Thoracic aorta (tissue), 2 donors: ENCODE measurements at regions not wholly inside any gene's neighbourhood (a gene's known extent, or its start where the extent isn't known, plus 50 kb on each side); places are given as distances from the start of the nearest gene placed in this dataset.

Experiments used
- ATAC-seq: fragments of 150-250 bp; one replicate; pipeline ENCODE4 v1.8.0; 2017; ENCODE audit warnings: low read depth; ENCODE audit not compliant: insufficient number of reproducible peaks, low FRiP score
- DNase-seq: peaks from one replicate; pipeline ENCODE4 v3.0.0-alpha.2; 2020; ENCODE audit warnings: low spot score
- H3K27ac ChIP-seq, 2 donors: fragments of 200-600 bp; sonication (generic); 1 replicate in 1 of 2; 2 replicates in 1 of 2; pipeline ENCODE4 v1.5.1; 2016; ENCODE audit warnings: mild to moderate bottlenecking in 2 of 2, moderate library complexity in 2 of 2
- H3K27me3 ChIP-seq: fragments of 200-600 bp; sonication (generic); replicated peaks from 2 replicates; pipeline ENCODE4 v1.6.0; 2016; ENCODE audit warnings: mild to moderate bottlenecking; ENCODE audit not compliant: insufficient read depth
- H3K36me3 ChIP-seq: fragments of 200-600 bp; sonication (generic); one replicate; pipeline ENCODE4 v1.5.1; 2016
- H3K4me1 ChIP-seq, 2 donors: fragments of 200-600 bp; sonication (generic); 1 replicate in 1 of 2; 2 replicates in 1 of 2; pipeline versions ENCODE4 v1.5.1 to v1.6.0; 2016; ENCODE audit warnings: low read depth in 2 of 2, mild to moderate bottlenecking in 1 of 2; ENCODE audit not compliant: control insufficient read depth in 1 of 2
- H3K4me3 ChIP-seq: fragments of 200-600 bp; sonication (generic); 2 replicates; pipeline ENCODE4 v1.5.1; 2016; ENCODE audit warnings: mild to moderate bottlenecking
- H3K9me3 ChIP-seq: fragments of 200-600 bp; sonication (generic); 2 replicates; pipeline ENCODE4 v1.5.1; 2016
- CTCF ChIP-seq: fragments of 200-600 bp; sonication (generic); IDR thresholded peaks from one replicate; pipeline ENCODE4 v1.5.1; 2019; ENCODE audit warnings: antibody characterized with exemption

DNA sequence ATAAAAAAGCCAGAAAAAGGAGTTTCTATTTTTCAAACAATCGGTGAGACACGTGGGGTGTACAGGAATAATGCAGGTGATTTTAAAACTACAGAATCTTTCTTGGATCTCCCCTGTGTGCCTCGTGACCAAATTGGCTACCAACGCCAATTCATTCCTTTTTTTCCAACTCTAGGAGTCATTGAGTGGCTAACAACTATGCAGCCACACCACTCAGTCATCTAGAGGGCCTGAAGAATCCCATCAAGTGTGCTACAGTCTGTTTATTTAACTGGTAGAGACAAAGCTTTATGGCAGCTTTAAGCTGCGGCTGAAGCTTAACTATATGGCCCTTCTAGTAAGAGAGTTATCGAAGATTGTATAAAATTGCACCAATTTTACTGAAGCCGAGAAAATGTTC is 113.1 kb upstream of the NIPBL start:
- Histone ChIP-seq H3K36me3 (no peaks in the 10 kb centered on the region), H3K27me3 (no peaks in the 10 kb centered on the region), H3K9me3 (no peaks in the 10 kb centered on the region), H3K27ac (no peak overlapping the region), H3K4me1 (no peaks in the 10 kb centered on the region), H3K4me3 (no peak overlapping the region)
- ATAC-seq, result no peak
- no peak for DNase-seq
- no peak for TF ChIP-seq CTCF

DNA sequence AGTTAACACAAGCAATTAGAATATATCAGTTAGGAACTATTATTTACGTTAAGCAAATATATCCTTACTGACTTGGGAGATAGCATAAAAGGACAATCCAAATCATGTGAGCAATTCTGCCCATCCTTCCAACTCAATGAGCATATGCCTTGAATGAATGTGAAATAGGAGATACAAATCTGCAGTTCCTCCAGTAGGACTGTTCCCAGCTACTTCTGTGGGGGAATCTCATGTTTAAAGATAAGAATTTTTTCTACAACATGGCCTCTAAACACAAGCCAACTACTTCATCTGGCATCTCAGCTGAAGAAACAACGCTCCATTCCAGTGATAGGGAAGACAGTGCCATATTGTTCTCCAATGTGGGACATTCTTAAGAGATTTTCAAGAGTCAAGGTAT is 110.7 kb upstream of the NIPBL start:
- no peaks in the 10 kb centered on the region for H3K27me3 ChIP-seq
- H3K4me3 ChIP-seq, result no peak overlapping the region
- TF ChIP-seq CTCF, result no peak
- no peak overlapping the region for H3K27ac ChIP-seq
- no peaks in the 10 kb centered on the region for H3K9me3 ChIP-seq
- H3K4me1 ChIP-seq, result no peaks in the 10 kb centered on the region
- H3K36me3 ChIP-seq, result no peaks in the 10 kb centered on the region
- ATAC-seq, result no peak
- DNase-seq, result no peak

DNA sequence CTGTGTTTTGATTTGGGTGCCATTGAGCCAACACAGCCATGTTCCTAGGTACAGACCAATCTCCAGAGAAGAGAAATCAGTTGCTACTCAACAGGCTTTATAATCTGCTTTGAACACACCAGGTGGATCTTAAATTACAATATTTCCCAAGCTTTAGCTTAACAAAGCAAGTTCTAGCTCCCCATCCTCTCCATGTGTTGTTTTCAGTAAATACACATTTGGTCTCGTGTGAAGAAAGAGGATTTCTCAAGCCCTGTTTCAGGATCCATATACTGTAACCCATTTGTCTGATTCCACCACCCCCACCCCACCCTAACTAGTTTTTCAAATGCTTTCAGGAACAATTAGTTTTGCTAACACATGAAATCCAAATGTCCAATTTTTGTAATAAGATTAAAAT is 109.6 kb upstream of the NIPBL start:
- no peak overlapping the region for H3K27ac ChIP-seq
- no peaks in the 10 kb centered on the region for H3K9me3 ChIP-seq
- DNase-seq (no peak), ATAC-seq (no peak)
- no peak for TF ChIP-seq CTCF
- H3K4me3 ChIP-seq, result no peak overlapping the region
- H3K27me3 ChIP-seq, result no peaks in the 10 kb centered on the region
- no peaks in the 10 kb centered on the region for H3K4me1 ChIP-seq
- no peaks in the 10 kb centered on the region for H3K36me3 ChIP-seq

DNA sequence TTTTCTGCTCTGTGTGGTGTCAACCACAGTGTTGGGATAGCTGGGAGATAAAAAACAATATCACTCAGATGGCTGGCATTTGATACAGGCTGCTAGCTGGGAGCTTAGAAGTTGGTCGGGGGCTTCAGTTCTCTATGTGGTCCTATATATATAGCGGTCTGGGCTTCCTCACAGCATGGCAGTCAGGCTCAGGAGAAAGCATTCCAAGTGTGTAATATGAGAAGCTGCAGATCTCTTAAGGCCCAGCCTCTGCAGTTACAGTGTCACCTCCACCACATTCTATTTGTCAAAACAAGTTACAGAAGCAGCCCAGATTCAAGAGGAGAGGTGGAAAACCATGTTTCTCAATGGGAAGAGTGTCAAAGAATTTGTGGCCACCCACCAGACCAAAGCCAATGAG is 108.1 kb upstream of the NIPBL start:
- H3K27ac ChIP-seq, result no peak overlapping the region
- H3K4me3 ChIP-seq, result no peak overlapping the region
- ATAC-seq (no peak), DNase-seq (no peak)
- no peaks in the 10 kb centered on the region for H3K27me3 ChIP-seq
- H3K4me1 ChIP-seq, result no peaks in the 10 kb centered on the region
- no peaks in the 10 kb centered on the region for H3K36me3 ChIP-seq
- H3K9me3 ChIP-seq, result no peaks in the 10 kb centered on the region
- TF ChIP-seq CTCF, result no peak

DNA sequence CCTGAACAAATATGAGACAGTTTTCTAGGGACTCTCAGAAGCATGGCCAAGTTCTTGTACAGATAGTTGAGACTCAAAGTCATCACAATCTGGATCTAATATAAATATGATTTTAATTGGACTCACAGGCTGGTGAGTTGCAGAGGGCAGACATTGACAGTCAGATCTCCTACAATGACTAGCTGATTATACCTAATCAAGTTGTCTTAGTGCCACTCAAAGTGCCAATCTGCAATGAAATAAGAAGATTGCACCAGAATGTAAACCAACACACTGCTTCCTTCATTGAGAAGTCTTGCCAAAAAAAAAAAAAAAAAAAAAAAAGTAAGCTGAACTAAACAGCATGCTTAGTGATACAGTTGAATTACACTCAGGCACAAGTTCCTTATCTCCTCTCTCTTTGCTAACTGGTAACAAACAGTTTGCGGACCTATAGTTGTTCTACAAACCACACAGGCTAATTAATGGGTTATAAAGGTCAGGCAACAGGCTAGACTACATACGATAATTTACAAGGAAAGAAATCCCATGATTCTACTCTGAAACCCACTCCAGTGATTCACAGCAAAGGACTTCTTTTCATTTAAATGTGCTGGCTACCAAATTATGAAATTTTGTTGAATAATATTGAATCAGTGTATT is 107.3 kb upstream of the NIPBL start:
- Histone ChIP-seq H3K4me3 (no peak overlapping the region), H3K27me3 (no peaks in the 10 kb centered on the region), H3K27ac (no peak overlapping the region), H3K36me3 (no peaks in the 10 kb centered on the region), H3K4me1 (no peaks in the 10 kb centered on the region), H3K9me3 (no peaks in the 10 kb centered on the region)
- no peak for ATAC-seq
- TF ChIP-seq CTCF, result no peak
- DNase-seq, result no peak
